H1 (cell line): ENCODE measurements at regions not wholly inside any gene's neighbourhood (a gene's known extent, or its start where the extent isn't known, plus 50 kb on each side); places are given as distances from the start of the nearest gene placed in this dataset.
"Not testable (repeated sequence)": the region's sequence is repeated elsewhere in the genome, so short reads cannot be mapped to it uniquely, and the experiment has no call there.

ENCODE experiments used
- CTCF ChIA-PET: fragments of 300-600 bp; sonication (Branson Sonifier 250); formaldehyde crosslinking; loops from one replicate; lab custom pipeline; 2021; ENCODE audit not compliant: partially characterized antibody; lab: Charles Lee
- POLR2A ChIA-PET: fragments of 300-600 bp; sonication (Branson Sonifier 250); formaldehyde crosslinking; loops from one replicate; lab custom pipeline; 2021; ENCODE audit warnings: inconsistent platforms; ENCODE audit not compliant: partially characterized antibody; lab: Charles Lee
- DNase-seq, 2 experiments: peaks; one replicate each; pipeline versions ENCODE4 v3.0.0 to v3.0.0-alpha.2; 2010 to 2022; ENCODE audit warnings: low spot score in 2 of 2, low read depth in 1 of 2, mixed read lengths in 1 of 2
- FAIRE-seq: peaks from 2 replicates; lab custom pipeline; 2011; peaks lifted over from hg19 to GRCh38; lab: Jason Lieb, UNC
- H2AFZ ChIP-seq: 2 replicates; pipeline ENCODE4 v1.8.1; 2012; ENCODE audit warnings: low read length, inconsistent platforms
- H2AK5ac ChIP-seq: 2 replicates; pipeline ENCODE4 v1.6.1; 2013; ENCODE audit warnings: low read depth, low read length
- H2BK120ac ChIP-seq: replicated peaks from 2 replicates; pipeline ENCODE3; 2013; ENCODE audit warnings: low read depth, low read length, inconsistent platforms
- H2BK12ac ChIP-seq: 2 replicates; pipeline ENCODE4 v1.6.1; 2013; ENCODE audit warnings: low read depth, low read length
- H2BK15ac ChIP-seq: 2 replicates; pipeline ENCODE4 v1.6.1; 2013; ENCODE audit warnings: low read length
- H2BK20ac ChIP-seq: 2 replicates; pipeline ENCODE4 v1.6.1; 2013; ENCODE audit warnings: low read length
- H2BK5ac ChIP-seq: 2 replicates; pipeline ENCODE4 v1.6.1; 2013; ENCODE audit warnings: low read depth, low read length
- H3K14ac ChIP-seq: 2 replicates; pipeline ENCODE4 v1.6.1; 2013; ENCODE audit warnings: inconsistent platforms; ENCODE audit not compliant: insufficient read length
- H3K18ac ChIP-seq: 2 replicates; pipeline ENCODE4 v1.6.1; 2013; ENCODE audit warnings: low read length; ENCODE audit errors: extremely low read depth
- H3K23ac ChIP-seq: 2 replicates; pipeline ENCODE4 v1.6.1; 2013; ENCODE audit warnings: inconsistent platforms; ENCODE audit not compliant: insufficient read length
- H3K23me2 ChIP-seq: 2 replicates; pipeline ENCODE4 v1.6.1; 2013; ENCODE audit warnings: low read depth, low read length
- H3K27ac ChIP-seq: 2 replicates; pipeline ENCODE4 v1.6.1; 2011; ENCODE audit warnings: low read depth, low read length, inconsistent platforms
- H3K27me3 ChIP-seq, 4 experiments: replicated peaks in 1 of 4; 1 replicate in 1 of 4; 2 replicates in 3 of 4; pipeline versions ENCODE4 v1.6.1 to v1.8.1; 2011 to 2013; ENCODE audit warnings: low read length in 3 of 4, mild to moderate bottlenecking in 3 of 4, inconsistent platforms in 2 of 4, mixed read lengths in 2 of 4, moderate library complexity in 1 of 4; ENCODE audit not compliant: control insufficient read depth in 3 of 4, insufficient read depth in 3 of 4; ENCODE audit errors: extremely low read depth in 1 of 4
- H3K36me3 ChIP-seq, 4 experiments: 2 replicates each; pipeline versions ENCODE4 v1.6.1 to v1.8.1; 2011 to 2013; ENCODE audit warnings: mild to moderate bottlenecking in 4 of 4, low read length in 3 of 4, moderate library complexity in 2 of 4, control low read depth in 1 of 4, inconsistent platforms in 1 of 4; ENCODE audit not compliant: insufficient read depth in 4 of 4, control insufficient read depth in 2 of 4
- H3K4ac ChIP-seq: replicated peaks from 2 replicates; pipeline ENCODE3; 2013; ENCODE audit warnings: low read length, low read depth, mixed read lengths, inconsistent platforms; ENCODE audit not compliant: insufficient read length
- H3K4me1 ChIP-seq, 4 experiments: replicated peaks in 1 of 4; 1 replicate in 1 of 4; 2 replicates in 3 of 4; pipeline versions ENCODE4 v1.6.1 to v1.8.1; 2011 to 2013; ENCODE audit warnings: low read length in 3 of 4, inconsistent platforms in 2 of 4, mixed read lengths in 1 of 4; ENCODE audit not compliant: insufficient read depth in 4 of 4, control insufficient read depth in 3 of 4
- H3K4me2 ChIP-seq, 2 experiments: 2 replicates each; pipeline versions ENCODE4 v1.6.1 to v1.8.1; 2011 to 2013; ENCODE audit warnings: low read depth in 2 of 2, low read length in 2 of 2, control low read depth in 1 of 2, inconsistent platforms in 1 of 2, mild to moderate bottlenecking in 1 of 2; ENCODE audit not compliant: insufficient read depth in 1 of 2
- H3K4me3 ChIP-seq, 4 experiments: fragments of 200-600, 300-600 bp in 1 of 4; sonication (generic), shearing (Covaris generic), sonication (Bioruptor Twin) in 1 of 4; 2 replicates each; pipeline versions ENCODE4 v1.5.1 to v1.8.1; 2011 to 2016; ENCODE audit warnings: low read length in 4 of 4, low read depth in 3 of 4, control low read depth in 2 of 4, inconsistent platforms in 2 of 4, mild to moderate bottlenecking in 2 of 4, mixed read lengths in 1 of 4, moderate library complexity in 1 of 4; ENCODE audit not compliant: insufficient read depth in 2 of 4; ENCODE audit errors: extremely low read depth in 1 of 4
- H3K56ac ChIP-seq: replicated peaks from 2 replicates; pipeline ENCODE3; 2013; ENCODE audit warnings: low read depth, mild to moderate bottlenecking, mixed read lengths, low read length, inconsistent platforms; ENCODE audit not compliant: insufficient read length
- H3K79me1 ChIP-seq: 2 replicates; pipeline ENCODE4 v1.6.1; 2013; ENCODE audit warnings: low read depth, low read length, control low read depth
- H3K79me2 ChIP-seq, 2 experiments: 2 replicates each; pipeline versions ENCODE4 v1.6.1 to v1.8.1; 2012 to 2013; ENCODE audit warnings: low read length in 2 of 2, mild to moderate bottlenecking in 2 of 2, inconsistent platforms in 1 of 2; ENCODE audit not compliant: insufficient read depth in 2 of 2, control insufficient read depth in 1 of 2
- H3K9ac ChIP-seq, 4 experiments: replicated peaks in 1 of 4; 1 replicate in 1 of 4; 2 replicates in 3 of 4; pipeline versions ENCODE4 v1.6.1 to v1.8.1; 2011 to 2013; ENCODE audit warnings: low read depth in 3 of 4, low read length in 3 of 4, control low read depth in 2 of 4, mild to moderate bottlenecking in 2 of 4, moderate library complexity in 2 of 4, inconsistent platforms in 1 of 4; ENCODE audit errors: extremely low read depth in 1 of 4
- H3K9me3 ChIP-seq, 2 experiments: 2 replicates each; pipeline versions ENCODE4 v1.6.1 to v1.8.1; 2012 to 2013; ENCODE audit warnings: mild to moderate bottlenecking in 2 of 2, moderate library complexity in 2 of 2, control low read depth in 1 of 2, inconsistent platforms in 1 of 2, low read depth in 1 of 2, low read length in 1 of 2, mixed read lengths in 1 of 2; ENCODE audit not compliant: insufficient read depth in 2 of 2
- H4K20me1 ChIP-seq, 2 experiments: replicated peaks in 1 of 2; 2 replicates each; pipeline versions ENCODE3 to v1.8.1; 2011 to 2013; ENCODE audit warnings: inconsistent platforms in 2 of 2, low read length in 2 of 2, mild to moderate bottlenecking in 1 of 2; ENCODE audit not compliant: insufficient read depth in 2 of 2, control insufficient read depth in 1 of 2
- H4K5ac ChIP-seq: 2 replicates; pipeline ENCODE4 v1.6.1; 2013; ENCODE audit warnings: low read length, low read depth, mixed read lengths, inconsistent platforms; ENCODE audit not compliant: insufficient read length
- H4K8ac ChIP-seq: 2 replicates; pipeline ENCODE4 v1.8.0; 2013; ENCODE audit warnings: mild to moderate bottlenecking, moderate library complexity, low read length, inconsistent platforms; ENCODE audit not compliant: insufficient read depth; ENCODE audit errors: extremely low read depth
- H4K91ac ChIP-seq: replicated peaks from 2 replicates; pipeline ENCODE3; 2013; ENCODE audit warnings: low read length, mixed read lengths, inconsistent platforms; ENCODE audit not compliant: insufficient read length
- CTCF ChIP-seq, 3 experiments: IDR thresholded peaks; 1 replicate in 2 of 3; 2 replicates in 1 of 3; pipeline versions ENCODE4 v1.5.1 to v1.6.1; 2011; ENCODE audit warnings: low read length in 3 of 3, mild to moderate bottlenecking in 3 of 3, inconsistent platforms in 2 of 3, low read depth in 1 of 3, moderate library complexity in 1 of 3; ENCODE audit not compliant: insufficient read depth in 1 of 3; ENCODE audit errors: control extremely low read depth in 1 of 3
- RAD21 ChIP-seq, 2 experiments: IDR thresholded peaks in 1 of 2; conservative IDR thresholded peaks in 1 of 2; 2 replicates each; pipeline ENCODE4 v1.6.1; 2011; ENCODE audit warnings: low read depth in 2 of 2, low read length in 2 of 2, improper control_type of control experiment in 1 of 2, inconsistent platforms in 1 of 2, mild to moderate bottlenecking in 1 of 2, moderate library complexity in 1 of 2
- WGBS, 2 experiments: shearing (Covaris generic) in 1 of 2; methylation state at CpG; one replicate each; pipeline versions ENCODE4 v1.1.6 to v1.1.7; 2013 to 2015; ENCODE audit warnings: low lambda C conversion rate in 2 of 2, mixed read lengths in 2 of 2, inconsistent platforms in 1 of 2, low coverage in 1 of 2, missing lambda C conversion rate in 1 of 2; ENCODE audit not compliant: insufficient replicate concordance in 2 of 2, insufficient coverage in 1 of 2, insufficient read length in 1 of 2; ENCODE audit errors: extremely low coverage in 1 of 2, missing lambda C conversion rate in 1 of 2; 5-methylcytosine and 5-hydroxymethylcytosine counted together

- POLR2A ChIA-PET, H3K18ac ChIP-seq, CTCF ChIA-PET: not testable (repeated sequence)
Measured at GRCh38 chr1:146748686-146749085, 189.4 kb upstream of the NBPF12 start.

More at GRCh38 chr1:146748686-146749085, 189.4 kb upstream of the NBPF12 start:
- not testable (repeated sequence) for H3K23ac ChIP-seq, H3K79me2 ChIP-seq, H3K23me2 ChIP-seq, FAIRE-seq, H3K4me3 ChIP-seq, H3K4ac ChIP-seq, H3K14ac ChIP-seq, H3K9me3 ChIP-seq, H3K56ac ChIP-seq, H4K20me1 ChIP-seq, H3K27ac ChIP-seq, H4K5ac ChIP-seq, H2BK20ac ChIP-seq, H3K9ac ChIP-seq, H3K4me2 ChIP-seq, H3K36me3 ChIP-seq, H4K8ac ChIP-seq, H2BK5ac ChIP-seq, H2BK120ac ChIP-seq, H3K4me1 ChIP-seq, H2AFZ ChIP-seq, DNase-seq, H2BK15ac ChIP-seq, H4K91ac ChIP-seq, H2BK12ac ChIP-seq, H2AK5ac ChIP-seq, H3K27me3 ChIP-seq, H3K79me1 ChIP-seq
- peak; percentile 23 to 30; a peak in 2 of 4 replicates for TF ChIP-seq RAD21 (IDR thresholded peaks at IDR 0.05 in 1 of 2, conservative IDR thresholded peaks at IDR 0.05 in 1 of 2; ENCODE audit: low read depth in 2 of 2, low read length in 2 of 2)
- peak in 1 of 3 experiments; percentile 14; a peak in 1 of 4 replicates for TF ChIP-seq CTCF (IDR thresholded peaks at IDR 0.05; ENCODE audit: control extremely low read depth in 1 of 3, insufficient read depth in 1 of 3, low read depth in 1 of 3, low read length in 3 of 3)
- WGBS, 2 experiments: 17% methylated on average over 1 of the region's 3 CpGs; no CpG with 5 or more reads in 1 of the 2 experiments
